HepG2 (cell line): ENCODE measurements at regions not wholly inside any gene's neighbourhood (a gene's known extent, or its start where the extent isn't known, plus 50 kb on each side); places are given as distances from the start of the nearest gene placed in this dataset.

Experiments
- CBX2 ChIP-seq, 2 experiments: fragments of 200-600 bp in 1 of 2; sonication (generic); formaldehyde crosslinking in 1 of 2; IDR thresholded peaks; 2 replicates each; pipeline versions ENCODE4 v1.7.0 to v1.8.1; 2018 to 2022; ENCODE audit warnings: low read depth in 2 of 2, low read length in 1 of 2, mild to moderate bottlenecking in 1 of 2, missing genetic modification reagents in 1 of 2
- ETV6 ChIP-seq: sonication (generic); formaldehyde crosslinking; conservative IDR thresholded peaks from 2 replicates; pipeline ENCODE4 v1.4.0; 2020; ENCODE audit warnings: missing genetic modification reagents
- JUNB ChIP-seq: sonication (generic); formaldehyde crosslinking; IDR thresholded peaks from 2 replicates; pipeline ENCODE4 v1.8.0; 2022; ENCODE audit warnings: missing genetic modification reagents, mild to moderate bottlenecking, borderline replicate concordance
- KLF11 ChIP-seq: IDR thresholded peaks from 2 replicates; pipeline ENCODE4 v1.6.1; 2016; ENCODE audit warnings: missing compliant biosample characterization
- NFYB ChIP-seq: sonication (generic); formaldehyde crosslinking; IDR thresholded peaks from 2 replicates; pipeline ENCODE4 v1.4.0; 2020; ENCODE audit warnings: missing genetic modification reagents
- NR1H2 ChIP-seq: sonication (generic); formaldehyde crosslinking; IDR thresholded peaks from 2 replicates; pipeline ENCODE4 v1.8.1; 2022; ENCODE audit warnings: low read depth, missing genetic modification reagents, borderline replicate concordance
- TRIM24 ChIP-seq: sonication (generic); formaldehyde crosslinking; IDR thresholded peaks from 2 replicates; pipeline ENCODE4 v1.8.0; 2022; ENCODE audit warnings: mild to moderate bottlenecking, missing genetic modification reagents
- ZNF10 ChIP-seq: sonication (generic); formaldehyde crosslinking; IDR thresholded peaks from 2 replicates; pipeline ENCODE4 v1.4.0; 2020; ENCODE audit warnings: mild to moderate bottlenecking, low read depth, missing genetic modification reagents, borderline replicate concordance
- ZNF232 ChIP-seq: sonication (generic); formaldehyde crosslinking; IDR thresholded peaks from 2 replicates; pipeline ENCODE4 v1.4.0; 2020; ENCODE audit warnings: missing genetic modification reagents, borderline replicate concordance
- ZNF652 ChIP-seq: IDR thresholded peaks from 2 replicates; pipeline ENCODE4 v1.6.1; 2016; ENCODE audit warnings: low read depth, borderline replicate concordance
- ZNF737 ChIP-seq: sonication (generic); formaldehyde crosslinking; IDR thresholded peaks from 2 replicates; pipeline ENCODE4 v1.5.0; 2020; ENCODE audit warnings: missing genetic modification reagents, mild to moderate bottlenecking, borderline replicate concordance
- TF ChIP-seq, protein P1 (sequence below), 2 experiments: IDR thresholded peaks; 2 replicates each; pipeline ENCODE4 v1.6.1; 2011 to 2012; ENCODE audit warnings: low read length in 2 of 2, borderline replicate concordance in 1 of 2, low read depth in 1 of 2, mild to moderate bottlenecking in 1 of 2, moderate library complexity in 1 of 2
- TF ChIP-seq, protein P2 (sequence below): sonication (generic); formaldehyde crosslinking; IDR thresholded peaks from 2 replicates; pipeline ENCODE4 v1.9.0; 2022; ENCODE audit warnings: missing genetic modification reagents, mild to moderate bottlenecking, borderline replicate concordance

DNA sequence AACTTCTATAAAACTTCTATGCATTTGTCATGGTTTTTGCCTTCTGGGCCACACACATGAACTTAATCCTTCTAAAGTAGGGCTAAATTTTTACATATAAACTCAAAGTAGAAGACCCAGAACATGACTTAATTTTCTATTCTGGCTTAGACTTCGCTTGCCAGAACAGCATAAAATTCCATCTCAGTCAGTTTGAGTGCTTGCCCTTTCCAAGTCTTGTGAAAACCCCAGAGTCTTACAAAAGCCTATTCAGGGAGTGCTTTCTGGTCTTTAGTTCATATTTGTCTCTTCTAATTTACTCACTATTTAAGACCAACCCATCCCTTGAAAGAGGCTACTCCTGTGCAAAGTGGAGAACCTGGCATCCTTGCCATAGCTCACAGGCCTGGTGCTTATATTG, 201.6 kb upstream of the MEOX2 start:
- TF ChIP-seq ETV6 (CRISPR knock-in tag) (no peak), NR1H2 (CRISPR knock-in tag) (no peak), ZNF652 (CRISPR knock-in tag) (no peak), JUNB (CRISPR knock-in tag) (no peak), NFYB (no peak), ZNF232 (CRISPR knock-in tag) (no peak), KLF11 (CRISPR knock-in tag) (no peak), ZNF737 (no peak), ZNF10 (no peak), CBX2 (IDR thresholded peaks at IDR 0.05; ENCODE audit: low read depth, low read length) (no peak), CBX2 (CRISPR knock-in tag; IDR thresholded peaks at IDR 0.05; ENCODE audit: low read depth) (no peak), TRIM24 (CRISPR knock-in tag) (no peak)
- TF ChIP-seq, protein P1, sequence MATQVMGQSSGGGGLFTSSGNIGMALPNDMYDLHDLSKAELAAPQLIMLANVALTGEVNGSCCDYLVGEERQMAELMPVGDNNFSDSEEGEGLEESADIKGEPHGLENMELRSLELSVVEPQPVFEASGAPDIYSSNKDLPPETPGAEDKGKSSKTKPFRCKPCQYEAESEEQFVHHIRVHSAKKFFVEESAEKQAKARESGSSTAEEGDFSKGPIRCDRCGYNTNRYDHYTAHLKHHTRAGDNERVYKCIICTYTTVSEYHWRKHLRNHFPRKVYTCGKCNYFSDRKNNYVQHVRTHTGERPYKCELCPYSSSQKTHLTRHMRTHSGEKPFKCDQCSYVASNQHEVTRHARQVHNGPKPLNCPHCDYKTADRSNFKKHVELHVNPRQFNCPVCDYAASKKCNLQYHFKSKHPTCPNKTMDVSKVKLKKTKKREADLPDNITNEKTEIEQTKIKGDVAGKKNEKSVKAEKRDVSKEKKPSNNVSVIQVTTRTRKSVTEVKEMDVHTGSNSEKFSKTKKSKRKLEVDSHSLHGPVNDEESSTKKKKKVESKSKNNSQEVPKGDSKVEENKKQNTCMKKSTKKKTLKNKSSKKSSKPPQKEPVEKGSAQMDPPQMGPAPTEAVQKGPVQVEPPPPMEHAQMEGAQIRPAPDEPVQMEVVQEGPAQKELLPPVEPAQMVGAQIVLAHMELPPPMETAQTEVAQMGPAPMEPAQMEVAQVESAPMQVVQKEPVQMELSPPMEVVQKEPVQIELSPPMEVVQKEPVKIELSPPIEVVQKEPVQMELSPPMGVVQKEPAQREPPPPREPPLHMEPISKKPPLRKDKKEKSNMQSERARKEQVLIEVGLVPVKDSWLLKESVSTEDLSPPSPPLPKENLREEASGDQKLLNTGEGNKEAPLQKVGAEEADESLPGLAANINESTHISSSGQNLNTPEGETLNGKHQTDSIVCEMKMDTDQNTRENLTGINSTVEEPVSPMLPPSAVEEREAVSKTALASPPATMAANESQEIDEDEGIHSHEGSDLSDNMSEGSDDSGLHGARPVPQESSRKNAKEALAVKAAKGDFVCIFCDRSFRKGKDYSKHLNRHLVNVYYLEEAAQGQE (IDR thresholded peaks at IDR 0.05; ENCODE audit: borderline replicate concordance in 1 of 2, low read depth in 1 of 2, low read length in 2 of 2), result no peak
- TF ChIP-seq, protein P2, sequence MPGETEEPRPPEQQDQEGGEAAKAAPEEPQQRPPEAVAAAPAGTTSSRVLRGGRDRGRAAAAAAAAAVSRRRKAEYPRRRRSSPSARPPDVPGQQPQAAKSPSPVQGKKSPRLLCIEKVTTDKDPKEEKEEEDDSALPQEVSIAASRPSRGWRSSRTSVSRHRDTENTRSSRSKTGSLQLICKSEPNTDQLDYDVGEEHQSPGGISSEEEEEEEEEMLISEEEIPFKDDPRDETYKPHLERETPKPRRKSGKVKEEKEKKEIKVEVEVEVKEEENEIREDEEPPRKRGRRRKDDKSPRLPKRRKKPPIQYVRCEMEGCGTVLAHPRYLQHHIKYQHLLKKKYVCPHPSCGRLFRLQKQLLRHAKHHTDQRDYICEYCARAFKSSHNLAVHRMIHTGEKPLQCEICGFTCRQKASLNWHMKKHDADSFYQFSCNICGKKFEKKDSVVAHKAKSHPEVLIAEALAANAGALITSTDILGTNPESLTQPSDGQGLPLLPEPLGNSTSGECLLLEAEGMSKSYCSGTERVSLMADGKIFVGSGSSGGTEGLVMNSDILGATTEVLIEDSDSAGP, result no peak
